HEK293 (cell line): ENCODE measurements at regions not wholly inside any gene's neighbourhood (a gene's known extent, or its start where the extent isn't known, plus 50 kb on each side); places are given as distances from the start of the nearest gene placed in this dataset.
"Not testable (repeated sequence)": the region's sequence is repeated elsewhere in the genome, so short reads cannot be mapped to it uniquely, and the experiment has no call there.

Source experiments
- CTCF ChIA-PET: fragments of 350-600 bp; formaldehyde crosslinking; extraction: SDS; loops from one replicate; lab custom pipeline; 2021; ENCODE audit warnings: antibody characterized with exemption; lab: Yijun Ruan, JAX
- POLR2A ChIA-PET: fragments of 300-600 bp; formaldehyde crosslinking; extraction: SDS; loops from one replicate; lab custom pipeline; 2020; ENCODE audit warnings: antibody characterized with exemption, inconsistent platforms; lab: Yijun Ruan, JAX
- H3K27ac ChIP-seq: fragments of 200-500 bp; sonication (Bioruptor generic); 2 replicates; pipeline ENCODE4 v1.5.1; 2014; ENCODE audit warnings: low read depth, low read length, control low read depth, inconsistent platforms; ENCODE audit errors: extremely low read depth
- H3K36me3 ChIP-seq, 2 experiments: fragments of 200-500 bp in 1 of 2; sonication (Bioruptor generic) in 1 of 2; 1 replicate in 1 of 2; 2 replicates in 1 of 2; pipeline ENCODE4 v1.5.1; 2014 to 2017; ENCODE audit warnings: inconsistent platforms in 2 of 2, low read length in 2 of 2; ENCODE audit not compliant: control insufficient read depth in 2 of 2, insufficient read depth in 1 of 2
- H3K4me1 ChIP-seq: fragments of 200-500 bp; sonication (Bioruptor generic); 2 replicates; pipeline ENCODE4 v1.5.1; 2014; ENCODE audit warnings: mild to moderate bottlenecking, low read length, inconsistent platforms; ENCODE audit not compliant: control insufficient read depth, insufficient read depth
- H3K4me3 ChIP-seq: 2 replicates; pipeline ENCODE4 v1.5.1; 2011; ENCODE audit warnings: low read depth, mild to moderate bottlenecking, control low read depth, low read length, moderate library complexity
- H3K9me3 ChIP-seq: fragments of 200-500 bp; sonication (Bioruptor generic); 2 replicates; pipeline ENCODE4 v1.5.1; 2014; ENCODE audit warnings: low read depth, low read length, inconsistent platforms; ENCODE audit not compliant: control insufficient read depth, insufficient read depth
- BCL11B ChIP-seq: fragments of 450-650 bp; formaldehyde crosslinking; IDR thresholded peaks from 2 replicates; pipeline ENCODE4 v1.5.1; 2016; ENCODE audit warnings: low read depth, missing biosample characterization, missing genetic modification characterization
- KLF1 ChIP-seq: fragments of 450-650 bp; formaldehyde crosslinking; IDR thresholded peaks from 2 replicates; pipeline ENCODE4 v1.5.1; 2016; ENCODE audit warnings: missing biosample characterization, missing genetic modification characterization
- REPIN1 ChIP-seq: fragments of 450-650 bp; formaldehyde crosslinking; IDR thresholded peaks from 2 replicates; pipeline ENCODE4 v1.5.1; 2017; ENCODE audit warnings: missing biosample characterization, missing genetic modification characterization, low read depth
- TRIM28 ChIP-seq: IDR thresholded peaks from 2 replicates; pipeline ENCODE4 v1.6.1; 2011; ENCODE audit warnings: low read length, control low read depth, borderline replicate concordance
- ZNF132 ChIP-seq: fragments of 450-650 bp; formaldehyde crosslinking; IDR thresholded peaks from 2 replicates; pipeline ENCODE4 v1.5.1; 2017; ENCODE audit warnings: missing biosample characterization, missing genetic modification characterization, borderline replicate concordance
- ZNF157 ChIP-seq: fragments of 450-650 bp; formaldehyde crosslinking; IDR thresholded peaks from 2 replicates; pipeline ENCODE4 v1.5.1; 2016; ENCODE audit warnings: missing biosample characterization, missing genetic modification characterization
- ZNF16 ChIP-seq: fragments of 450-650 bp; formaldehyde crosslinking; IDR thresholded peaks from 2 replicates; pipeline ENCODE4 v1.5.1; 2016; ENCODE audit warnings: low read depth, missing biosample characterization, missing genetic modification characterization
- ZNF175 ChIP-seq: fragments of 450-650 bp; formaldehyde crosslinking; IDR thresholded peaks from 2 replicates; pipeline ENCODE4 v1.5.1; 2016; ENCODE audit warnings: missing biosample characterization, missing genetic modification characterization
- ZNF239 ChIP-seq: fragments of 450-650 bp; formaldehyde crosslinking; IDR thresholded peaks from 2 replicates; pipeline ENCODE4 v1.5.1; 2016; ENCODE audit warnings: missing biosample characterization, missing genetic modification characterization
- ZNF514 ChIP-seq: fragments of 450-650 bp; formaldehyde crosslinking; IDR thresholded peaks from 2 replicates; pipeline ENCODE4 v1.5.1; 2016; ENCODE audit warnings: missing biosample characterization, missing genetic modification characterization
- ZNF561 ChIP-seq: fragments of 450-650 bp; IDR thresholded peaks from 2 replicates; pipeline ENCODE4 v1.5.1; 2018; ENCODE audit warnings: missing biosample characterization, missing genetic modification characterization, borderline replicate concordance
- ZNF585B ChIP-seq: fragments of 450-650 bp; formaldehyde crosslinking; IDR thresholded peaks from 2 replicates; pipeline ENCODE4 v1.5.1; 2016; ENCODE audit warnings: missing biosample characterization, missing genetic modification characterization
- ZNF654 ChIP-seq: fragments of 450-650 bp; formaldehyde crosslinking; IDR thresholded peaks from 2 replicates; pipeline ENCODE4 v1.5.1; 2016; ENCODE audit warnings: low read depth, missing biosample characterization, missing genetic modification characterization
- ZNF76 ChIP-seq: fragments of 450-650 bp; formaldehyde crosslinking; IDR thresholded peaks from 2 replicates; pipeline ENCODE4; 2016; ENCODE audit warnings: low read depth, missing biosample characterization, missing genetic modification characterization, borderline replicate concordance
- ZNF776 ChIP-seq: fragments of 450-650 bp; formaldehyde crosslinking; IDR thresholded peaks from 2 replicates; pipeline ENCODE4 v1.5.0; 2017; ENCODE audit warnings: missing biosample characterization, missing genetic modification characterization, borderline replicate concordance
- TF ChIP-seq, protein P1 (sequence below): fragments of 450-650 bp; formaldehyde crosslinking; IDR thresholded peaks from 2 replicates; pipeline ENCODE4 v1.5.1; 2016; ENCODE audit warnings: missing biosample characterization, missing genetic modification characterization
- TF ChIP-seq, protein P2 (sequence below): fragments of 450-650 bp; formaldehyde crosslinking; IDR thresholded peaks from 2 replicates; pipeline ENCODE4 v1.5.1; 2016; ENCODE audit warnings: missing biosample characterization, missing genetic modification characterization
- TF ChIP-seq, protein P3 (sequence below): fragments of 450-650 bp; formaldehyde crosslinking; IDR thresholded peaks from 2 replicates; pipeline ENCODE4 v1.5.1; 2016; ENCODE audit warnings: missing biosample characterization, missing genetic modification characterization
- TF ChIP-seq, protein P4 (sequence below): fragments of 450-650 bp; formaldehyde crosslinking; IDR thresholded peaks from 2 replicates; pipeline ENCODE4 v1.5.1; 2016; ENCODE audit warnings: missing biosample characterization, missing genetic modification characterization
- TF ChIP-seq, protein P5 (sequence below): fragments of 450-650 bp; formaldehyde crosslinking; IDR thresholded peaks from 2 replicates; pipeline ENCODE4 v1.5.1; 2016; ENCODE audit warnings: missing biosample characterization, missing genetic modification characterization
- TF ChIP-seq, protein P6 (sequence below): fragments of 450-650 bp; formaldehyde crosslinking; IDR thresholded peaks from 2 replicates; pipeline ENCODE4 v1.5.1; 2016; ENCODE audit warnings: missing biosample characterization, missing genetic modification characterization
- TF ChIP-seq, protein P7 (sequence below): IDR thresholded peaks from 2 replicates; pipeline ENCODE4 v1.6.1; 2011; ENCODE audit warnings: mild to moderate bottlenecking, low read depth, low read length, borderline replicate concordance

DNA sequence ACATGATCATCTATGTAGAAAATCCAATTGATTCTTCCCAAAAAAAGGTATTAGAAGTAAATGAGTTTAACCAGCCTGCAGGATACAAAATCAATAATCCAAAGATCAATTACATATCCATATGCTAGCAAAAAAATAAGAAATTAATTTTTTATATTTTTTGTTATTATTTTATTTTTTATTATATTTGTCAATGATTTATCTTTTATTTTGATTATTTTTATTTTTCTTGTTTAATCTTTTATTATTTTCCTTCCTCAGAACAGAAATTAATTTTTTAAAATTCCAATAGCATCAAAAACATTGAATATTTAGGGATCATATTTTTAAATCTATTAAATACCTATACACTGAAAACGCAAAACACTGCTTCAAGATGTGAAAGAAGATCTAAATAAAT is 331.2 kb downstream of the PLPP3 start (continued):
- TF ChIP-seq, protein P1, sequence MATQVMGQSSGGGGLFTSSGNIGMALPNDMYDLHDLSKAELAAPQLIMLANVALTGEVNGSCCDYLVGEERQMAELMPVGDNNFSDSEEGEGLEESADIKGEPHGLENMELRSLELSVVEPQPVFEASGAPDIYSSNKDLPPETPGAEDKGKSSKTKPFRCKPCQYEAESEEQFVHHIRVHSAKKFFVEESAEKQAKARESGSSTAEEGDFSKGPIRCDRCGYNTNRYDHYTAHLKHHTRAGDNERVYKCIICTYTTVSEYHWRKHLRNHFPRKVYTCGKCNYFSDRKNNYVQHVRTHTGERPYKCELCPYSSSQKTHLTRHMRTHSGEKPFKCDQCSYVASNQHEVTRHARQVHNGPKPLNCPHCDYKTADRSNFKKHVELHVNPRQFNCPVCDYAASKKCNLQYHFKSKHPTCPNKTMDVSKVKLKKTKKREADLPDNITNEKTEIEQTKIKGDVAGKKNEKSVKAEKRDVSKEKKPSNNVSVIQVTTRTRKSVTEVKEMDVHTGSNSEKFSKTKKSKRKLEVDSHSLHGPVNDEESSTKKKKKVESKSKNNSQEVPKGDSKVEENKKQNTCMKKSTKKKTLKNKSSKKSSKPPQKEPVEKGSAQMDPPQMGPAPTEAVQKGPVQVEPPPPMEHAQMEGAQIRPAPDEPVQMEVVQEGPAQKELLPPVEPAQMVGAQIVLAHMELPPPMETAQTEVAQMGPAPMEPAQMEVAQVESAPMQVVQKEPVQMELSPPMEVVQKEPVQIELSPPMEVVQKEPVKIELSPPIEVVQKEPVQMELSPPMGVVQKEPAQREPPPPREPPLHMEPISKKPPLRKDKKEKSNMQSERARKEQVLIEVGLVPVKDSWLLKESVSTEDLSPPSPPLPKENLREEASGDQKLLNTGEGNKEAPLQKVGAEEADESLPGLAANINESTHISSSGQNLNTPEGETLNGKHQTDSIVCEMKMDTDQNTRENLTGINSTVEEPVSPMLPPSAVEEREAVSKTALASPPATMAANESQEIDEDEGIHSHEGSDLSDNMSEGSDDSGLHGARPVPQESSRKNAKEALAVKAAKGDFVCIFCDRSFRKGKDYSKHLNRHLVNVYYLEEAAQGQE (tag by site-specific recombination): no peak
- TF ChIP-seq ZNF132 (no peak), ZNF585B (tag by site-specific recombination) (no peak), ZNF239 (tag by site-specific recombination) (no peak)

DNA sequence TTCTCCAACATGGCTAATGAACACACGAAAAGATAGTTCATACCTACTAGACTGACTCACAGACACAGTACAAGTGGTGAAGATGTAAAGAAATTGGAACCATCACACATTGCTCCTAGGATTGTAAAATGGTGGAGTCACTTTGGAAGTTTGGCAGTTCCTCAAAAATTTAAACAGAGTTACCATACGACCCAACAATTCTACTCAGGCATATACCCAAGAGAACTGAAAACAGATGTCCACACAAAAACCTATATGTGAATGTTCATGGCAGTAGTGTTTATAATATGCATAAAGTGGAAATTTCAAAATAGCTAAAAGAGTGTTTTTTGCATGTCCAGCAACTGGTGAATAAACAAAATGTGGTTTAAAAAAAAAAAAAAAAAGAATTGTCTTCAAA is 332.6 kb downstream of the PLPP3 start:
- H3K27ac ChIP-seq, H3K9me3 ChIP-seq, H3K36me3 ChIP-seq, H3K4me3 ChIP-seq, CTCF ChIA-PET, H3K4me1 ChIP-seq: not testable (repeated sequence)
- POLR2A ChIA-PET: interaction anchor here (0.7 kb wide), 1 partner anchor 102 kb away, joined by 5 read pairs; no protein-coding TSS in a partner anchor

DNA sequence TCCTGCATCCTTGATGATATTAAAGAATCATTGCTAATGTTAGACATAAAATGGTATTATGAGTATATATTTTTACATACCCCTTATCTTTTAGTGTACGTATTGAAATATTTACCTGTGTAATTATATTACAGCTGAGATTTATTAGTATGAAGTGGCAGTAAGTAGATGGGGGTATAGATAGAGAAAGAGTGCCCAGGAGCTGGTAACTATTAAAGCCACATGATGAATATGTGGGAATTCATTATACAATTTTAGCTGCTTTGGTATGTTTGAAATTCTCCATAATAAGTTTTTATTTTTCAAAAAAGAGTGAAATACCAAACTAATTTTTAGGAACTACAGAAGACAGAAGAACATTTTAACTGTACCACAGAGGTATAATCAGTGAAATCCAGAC is 339.0 kb downstream of the PLPP3 start:
- no peak overlapping the region for H3K4me3 ChIP-seq
- POLR2A ChIA-PET: no interaction called here
- no peaks in the 10 kb centered on the region; the same call in 1 of the 2 replicates for H3K9me3 ChIP-seq
- H3K4me1 ChIP-seq: no peaks in the 10 kb centered on the region
- H3K27ac ChIP-seq: no peak overlapping the region
- TF ChIP-seq ZNF514 (tag by site-specific recombination) (no peak), BCL11B (tag by site-specific recombination) (no peak), REPIN1 (no peak), ZNF175 (tag by site-specific recombination) (no peak), ZNF561 (tag by site-specific recombination) (no peak), ZNF157 (tag by site-specific recombination) (no peak), ZNF776 (tag by site-specific recombination) (no peak), KLF1 (no peak), TRIM28 (no peak), ZNF16 (tag by site-specific recombination) (no peak), ZNF654 (no peak), ZNF76 (tag by site-specific recombination) (no peak)
- TF ChIP-seq, protein P2, sequence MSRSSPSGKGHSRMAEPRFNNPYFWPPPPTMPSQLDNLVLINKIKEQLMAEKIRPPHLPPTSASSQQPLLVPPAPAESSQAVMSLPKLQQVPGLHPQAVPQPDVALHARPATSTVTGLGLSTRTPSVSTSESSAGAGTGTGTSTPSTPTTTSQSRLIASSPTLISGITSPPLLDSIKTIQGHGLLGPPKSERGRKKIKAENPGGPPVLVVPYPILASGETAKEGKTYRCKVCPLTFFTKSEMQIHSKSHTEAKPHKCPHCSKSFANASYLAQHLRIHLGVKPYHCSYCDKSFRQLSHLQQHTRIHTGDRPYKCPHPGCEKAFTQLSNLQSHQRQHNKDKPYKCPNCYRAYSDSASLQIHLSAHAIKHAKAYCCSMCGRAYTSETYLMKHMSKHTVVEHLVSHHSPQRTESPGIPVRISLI (tag by site-specific recombination): no peak
- TF ChIP-seq, protein P3, sequence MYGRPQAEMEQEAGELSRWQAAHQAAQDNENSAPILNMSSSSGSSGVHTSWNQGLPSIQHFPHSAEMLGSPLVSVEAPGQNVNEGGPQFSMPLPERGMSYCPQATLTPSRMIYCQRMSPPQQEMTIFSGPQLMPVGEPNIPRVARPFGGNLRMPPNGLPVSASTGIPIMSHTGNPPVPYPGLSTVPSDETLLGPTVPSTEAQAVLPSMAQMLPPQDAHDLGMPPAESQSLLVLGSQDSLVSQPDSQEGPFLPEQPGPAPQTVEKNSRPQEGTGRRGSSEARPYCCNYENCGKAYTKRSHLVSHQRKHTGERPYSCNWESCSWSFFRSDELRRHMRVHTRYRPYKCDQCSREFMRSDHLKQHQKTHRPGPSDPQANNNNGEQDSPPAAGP (tag by site-specific recombination): no peak
- TF ChIP-seq, protein P4, sequence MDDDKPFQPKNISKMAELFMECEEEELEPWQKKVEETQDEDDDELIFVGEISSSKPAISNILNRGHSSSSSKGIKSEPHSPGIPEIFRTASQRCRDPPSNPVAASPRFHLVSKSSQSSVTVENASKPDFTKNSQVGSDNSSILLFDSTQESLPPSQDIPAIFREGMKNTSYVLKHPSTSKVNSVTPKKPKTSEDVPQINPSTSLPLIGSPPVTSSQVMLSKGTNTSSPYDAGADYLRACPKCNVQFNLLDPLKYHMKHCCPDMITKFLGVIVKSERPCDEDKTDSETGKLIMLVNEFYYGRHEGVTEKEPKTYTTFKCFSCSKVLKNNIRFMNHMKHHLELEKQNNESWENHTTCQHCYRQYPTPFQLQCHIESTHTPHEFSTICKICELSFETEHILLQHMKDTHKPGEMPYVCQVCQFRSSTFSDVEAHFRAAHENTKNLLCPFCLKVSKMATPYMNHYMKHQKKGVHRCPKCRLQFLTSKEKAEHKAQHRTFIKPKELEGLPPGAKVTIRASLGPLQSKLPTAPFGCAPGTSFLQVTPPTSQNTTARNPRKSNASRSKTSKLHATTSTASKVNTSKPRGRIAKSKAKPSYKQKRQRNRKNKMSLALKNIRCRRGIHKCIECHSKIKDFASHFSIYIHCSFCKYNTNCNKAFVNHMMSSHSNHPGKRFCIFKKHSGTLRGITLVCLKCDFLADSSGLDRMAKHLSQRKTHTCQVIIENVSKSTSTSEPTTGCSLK (tag by site-specific recombination): no peak
- TF ChIP-seq, protein P5, sequence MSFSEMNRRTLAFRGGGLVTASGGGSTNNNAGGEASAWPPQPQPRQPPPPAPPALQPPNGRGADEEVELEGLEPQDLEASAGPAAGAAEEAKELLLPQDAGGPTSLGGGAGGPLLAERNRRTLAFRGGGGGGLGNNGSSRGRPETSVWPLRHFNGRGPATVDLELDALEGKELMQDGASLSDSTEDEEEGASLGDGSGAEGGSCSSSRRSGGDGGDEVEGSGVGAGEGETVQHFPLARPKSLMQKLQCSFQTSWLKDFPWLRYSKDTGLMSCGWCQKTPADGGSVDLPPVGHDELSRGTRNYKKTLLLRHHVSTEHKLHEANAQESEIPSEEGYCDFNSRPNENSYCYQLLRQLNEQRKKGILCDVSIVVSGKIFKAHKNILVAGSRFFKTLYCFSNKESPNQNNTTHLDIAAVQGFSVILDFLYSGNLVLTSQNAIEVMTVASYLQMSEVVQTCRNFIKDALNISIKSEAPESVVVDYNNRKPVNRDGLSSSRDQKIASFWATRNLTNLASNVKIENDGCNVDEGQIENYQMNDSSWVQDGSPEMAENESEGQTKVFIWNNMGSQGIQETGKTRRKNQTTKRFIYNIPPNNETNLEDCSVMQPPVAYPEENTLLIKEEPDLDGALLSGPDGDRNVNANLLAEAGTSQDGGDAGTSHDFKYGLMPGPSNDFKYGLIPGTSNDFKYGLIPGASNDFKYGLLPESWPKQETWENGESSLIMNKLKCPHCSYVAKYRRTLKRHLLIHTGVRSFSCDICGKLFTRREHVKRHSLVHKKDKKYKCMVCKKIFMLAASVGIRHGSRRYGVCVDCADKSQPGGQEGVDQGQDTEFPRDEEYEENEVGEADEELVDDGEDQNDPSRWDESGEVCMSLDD (tag by site-specific recombination): no peak
- TF ChIP-seq, protein P6, sequence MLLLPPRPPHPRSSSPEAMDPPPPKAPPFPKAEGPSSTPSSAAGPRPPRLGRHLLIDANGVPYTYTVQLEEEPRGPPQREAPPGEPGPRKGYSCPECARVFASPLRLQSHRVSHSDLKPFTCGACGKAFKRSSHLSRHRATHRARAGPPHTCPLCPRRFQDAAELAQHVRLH (tag by site-specific recombination): no peak
- TF ChIP-seq, protein P7, sequence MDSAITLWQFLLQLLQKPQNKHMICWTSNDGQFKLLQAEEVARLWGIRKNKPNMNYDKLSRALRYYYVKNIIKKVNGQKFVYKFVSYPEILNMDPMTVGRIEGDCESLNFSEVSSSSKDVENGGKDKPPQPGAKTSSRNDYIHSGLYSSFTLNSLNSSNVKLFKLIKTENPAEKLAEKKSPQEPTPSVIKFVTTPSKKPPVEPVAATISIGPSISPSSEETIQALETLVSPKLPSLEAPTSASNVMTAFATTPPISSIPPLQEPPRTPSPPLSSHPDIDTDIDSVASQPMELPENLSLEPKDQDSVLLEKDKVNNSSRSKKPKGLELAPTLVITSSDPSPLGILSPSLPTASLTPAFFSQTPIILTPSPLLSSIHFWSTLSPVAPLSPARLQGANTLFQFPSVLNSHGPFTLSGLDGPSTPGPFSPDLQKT: no peak
- CTCF ChIA-PET: interaction anchor here (0.5 kb wide), 1 partner anchor 325 kb away, joined by 7 read pairs; no protein-coding TSS in a partner anchor
- H3K36me3 ChIP-seq: no peaks in the 10 kb centered on the region
